ENCODE measurements at regions not wholly inside any gene's neighbourhood (a gene's known extent, or its start where the extent isn't known, plus 50 kb on each side); places are given as distances from the start of the nearest gene placed in this dataset.
"Not testable (repeated sequence)": the region's sequence is repeated elsewhere in the genome, so short reads cannot be mapped to it uniquely, and the experiment has no call there.

- ATAC-seq = no peak
- H3K27me3 ChIP-seq = no peaks in the 10 kb centered on the region
- no peak overlapping the region for H3K4me3 ChIP-seq
- no peak for DNase-seq
- H3K27ac ChIP-seq = no peak overlapping the region
- H3K9me3 ChIP-seq = no peaks in the 10 kb centered on the region
- intact Hi-C loops (cut with DNase I) = no loop called here
- no peaks in the 10 kb centered on the region for H3K36me3 ChIP-seq
- TF ChIP-seq CTCF (IDR thresholded peaks at IDR 0.05) = no peak
- no peaks in the 10 kb centered on the region for H3K4me1 ChIP-seq
Observed at GRCh38 chr1:14345946-14346550, 252.4 kb upstream of the KAZN start.

GRCh38 chr1:14347186-14347585, 251.3 kb upstream of the KAZN start:
- Histone ChIP-seq H3K9me3 (no peaks in the 10 kb centered on the region), H3K4me3 (no peak overlapping the region), H3K27ac (no peak overlapping the region), H3K27me3 (no peaks in the 10 kb centered on the region), H3K36me3 (no peaks in the 10 kb centered on the region), H3K4me1 (no peaks in the 10 kb centered on the region)
- intact Hi-C loops (cut with DNase I) = no loop called here
- DNase-seq (no peak), ATAC-seq (no peak)
- TF ChIP-seq CTCF (IDR thresholded peaks at IDR 0.05) = no peak

GRCh38 chr1:14347776-14348175, 250.7 kb upstream of the KAZN start:
- H3K4me3 ChIP-seq = no peak overlapping the region
- TF ChIP-seq CTCF (IDR thresholded peaks at IDR 0.05) = no peak
- no peak for DNase-seq
- no peak for ATAC-seq
- H3K27ac ChIP-seq = no peak overlapping the region
- no peaks in the 10 kb centered on the region for H3K27me3 ChIP-seq
- no peaks in the 10 kb centered on the region for H3K36me3 ChIP-seq
- no peaks in the 10 kb centered on the region for H3K9me3 ChIP-seq
- intact Hi-C loops (cut with DNase I) = no loop called here
- no peaks in the 10 kb centered on the region for H3K4me1 ChIP-seq

GRCh38 chr1:14350197-14350596, 248.3 kb upstream of the KAZN start:
- DNase-seq = no peak
- Histone ChIP-seq H3K4me1 (no peaks in the 10 kb centered on the region), H3K27me3 (no peaks in the 10 kb centered on the region), H3K9me3 (no peaks in the 10 kb centered on the region), H3K36me3 (no peaks in the 10 kb centered on the region), H3K27ac (no peak overlapping the region), H3K4me3 (no peak overlapping the region)
- intact Hi-C loops (cut with DNase I) = no loop called here
- no peak for TF ChIP-seq CTCF (IDR thresholded peaks at IDR 0.05)
- ATAC-seq = no peak

- H3K9me3 ChIP-seq = no peaks in the 10 kb centered on the region
- no peak for DNase-seq
- no peak overlapping the region for H3K4me3 ChIP-seq
- intact Hi-C loops (cut with DNase I) = no loop called here
- no peak for TF ChIP-seq CTCF (IDR thresholded peaks at IDR 0.05)
- H3K27me3 ChIP-seq = no peaks in the 10 kb centered on the region
- no peaks in the 10 kb centered on the region for H3K4me1 ChIP-seq
- ATAC-seq = no peak
- H3K36me3 ChIP-seq = no peaks in the 10 kb centered on the region
- no peak overlapping the region for H3K27ac ChIP-seq
Observed at GRCh38 chr1:14352897-14353296, 245.6 kb upstream of the KAZN start.

GRCh38 chr1:14361005-14361404, 237.5 kb upstream of the KAZN start:
- DNase-seq; H3K27me3 ChIP-seq; intact Hi-C loops (cut with DNase I); H3K4me3 ChIP-seq; H3K27ac ChIP-seq; H3K36me3 ChIP-seq; H3K9me3 ChIP-seq; ATAC-seq; H3K4me1 ChIP-seq: not testable (repeated sequence)

Measured in upper lobe of right lung (tissue), 1 donor.